Endothelial cell (in vitro differentiated cells): ENCODE measurements at regions not wholly inside any gene's neighbourhood (a gene's known extent, or its start where the extent isn't known, plus 50 kb on each side); places are given as distances from the start of the nearest gene placed in this dataset.

ENCODE experiments used
- DNase-seq: peaks from one replicate; pipeline ENCODE4 v3.0.0; 2021; ENCODE audit warnings: low spot score
- H3K27ac Mint-ChIP-seq: one replicate; pipeline ENCODE4 v1.8.0; 2021; ENCODE audit warnings: mixed read lengths, inconsistent platforms; ENCODE audit not compliant: unreplicated experiment
- H3K27me3 Mint-ChIP-seq: one replicate; pipeline ENCODE4 v1.8.0; 2021; ENCODE audit warnings: mild to moderate bottlenecking, moderate library complexity, mixed read lengths, inconsistent platforms; ENCODE audit not compliant: unreplicated experiment
- H3K36me3 Mint-ChIP-seq: one replicate; pipeline ENCODE4 v1.8.0; 2021; ENCODE audit warnings: mild to moderate bottlenecking, low read depth, mixed read lengths, inconsistent platforms; ENCODE audit not compliant: unreplicated experiment
- H3K4me1 Mint-ChIP-seq: one replicate; pipeline ENCODE4 v1.8.0; 2021; ENCODE audit warnings: mild to moderate bottlenecking, mixed read lengths, inconsistent platforms; ENCODE audit not compliant: unreplicated experiment
- H3K4me3 Mint-ChIP-seq: one replicate; pipeline ENCODE4 v1.8.0; 2021; ENCODE audit warnings: mild to moderate bottlenecking, mixed read lengths, inconsistent platforms; ENCODE audit not compliant: unreplicated experiment
- H3K9me3 Mint-ChIP-seq: one replicate; pipeline ENCODE4 v1.8.0; 2021; ENCODE audit warnings: mixed read lengths, inconsistent platforms; ENCODE audit not compliant: unreplicated experiment
- TF ChIP-seq, protein P1 (sequence below): fragments of 200-600 bp; sonication (generic); IDR thresholded peaks from one replicate; pipeline ENCODE4 v1.5.0; 2021; ENCODE audit warnings: antibody characterized with exemption; ENCODE audit not compliant: unreplicated experiment

GRCh38 chrX:113222305-113222704, 381.7 kb upstream of the AMOT start:
- Mint-ChIP-seq H3K27me3 (peaks cover 4% of the 10 kb centered on the region), H3K4me1 (no peaks in the 10 kb centered on the region), H3K27ac (no peak overlapping the region), H3K36me3 (no peaks in the 10 kb centered on the region), H3K4me3 (no peak overlapping the region), H3K9me3 (no peaks in the 10 kb centered on the region)
- no peak for DNase-seq
- TF ChIP-seq, protein P1, sequence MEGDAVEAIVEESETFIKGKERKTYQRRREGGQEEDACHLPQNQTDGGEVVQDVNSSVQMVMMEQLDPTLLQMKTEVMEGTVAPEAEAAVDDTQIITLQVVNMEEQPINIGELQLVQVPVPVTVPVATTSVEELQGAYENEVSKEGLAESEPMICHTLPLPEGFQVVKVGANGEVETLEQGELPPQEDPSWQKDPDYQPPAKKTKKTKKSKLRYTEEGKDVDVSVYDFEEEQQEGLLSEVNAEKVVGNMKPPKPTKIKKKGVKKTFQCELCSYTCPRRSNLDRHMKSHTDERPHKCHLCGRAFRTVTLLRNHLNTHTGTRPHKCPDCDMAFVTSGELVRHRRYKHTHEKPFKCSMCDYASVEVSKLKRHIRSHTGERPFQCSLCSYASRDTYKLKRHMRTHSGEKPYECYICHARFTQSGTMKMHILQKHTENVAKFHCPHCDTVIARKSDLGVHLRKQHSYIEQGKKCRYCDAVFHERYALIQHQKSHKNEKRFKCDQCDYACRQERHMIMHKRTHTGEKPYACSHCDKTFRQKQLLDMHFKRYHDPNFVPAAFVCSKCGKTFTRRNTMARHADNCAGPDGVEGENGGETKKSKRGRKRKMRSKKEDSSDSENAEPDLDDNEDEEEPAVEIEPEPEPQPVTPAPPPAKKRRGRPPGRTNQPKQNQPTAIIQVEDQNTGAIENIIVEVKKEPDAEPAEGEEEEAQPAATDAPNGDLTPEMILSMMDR, result no peak

- no peak for DNase-seq
- Mint-ChIP-seq H3K27ac (no peak overlapping the region), H3K4me1 (no peaks in the 10 kb centered on the region), H3K4me3 (no peak overlapping the region), H3K36me3 (no peaks in the 10 kb centered on the region), H3K27me3 (no peaks in the 10 kb centered on the region), H3K9me3 (no peaks in the 10 kb centered on the region)
- TF ChIP-seq, protein P1, result no peak
Observed at GRCh38 chrX:113212052-113212451, 371.4 kb upstream of the AMOT start.

DNA sequence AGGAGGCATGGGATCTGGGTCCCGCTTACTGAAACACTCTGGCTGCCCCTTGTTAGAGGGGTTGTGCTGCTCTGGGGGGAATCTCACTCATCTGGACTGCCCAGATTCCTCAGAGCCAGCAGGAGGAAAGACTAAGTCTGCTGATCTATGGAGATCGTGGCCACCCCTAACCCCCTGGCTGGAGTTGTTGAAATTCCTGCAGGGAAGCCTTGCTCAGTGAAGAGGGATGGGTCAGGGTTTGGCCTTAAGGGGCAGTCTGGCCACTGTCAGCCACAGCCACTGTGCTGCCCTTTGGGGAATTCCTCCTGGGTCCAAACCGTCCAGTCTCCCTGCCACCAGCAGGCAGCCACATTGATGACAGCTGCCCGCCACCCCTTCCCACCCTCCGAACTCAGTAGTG, 362.0 kb upstream of the AMOT start:
- Mint-ChIP-seq H3K4me3 (no peak overlapping the region), H3K36me3 (no peaks in the 10 kb centered on the region), H3K9me3 (no peaks in the 10 kb centered on the region), H3K27ac (no peak overlapping the region), H3K27me3 (peaks cover 3% of the 10 kb centered on the region), H3K4me1 (no peaks in the 10 kb centered on the region)
- TF ChIP-seq, protein P1, result no peak
- DNase-seq, result no peak

GRCh38 chrX:113195949-113196348, 355.3 kb upstream of the AMOT start:
- DNase-seq, result no peak
- no peaks in the 10 kb centered on the region for H3K9me3 Mint-ChIP-seq
- no peak overlapping the region for H3K27ac Mint-ChIP-seq
- no peak overlapping the region for H3K4me3 Mint-ChIP-seq
- no peaks in the 10 kb centered on the region for H3K4me1 Mint-ChIP-seq
- H3K36me3 Mint-ChIP-seq, result no peaks in the 10 kb centered on the region
- peaks cover 1% of the 10 kb centered on the region for H3K27me3 Mint-ChIP-seq
- TF ChIP-seq, protein P1, result no peak

- no peak for DNase-seq
- Mint-ChIP-seq H3K4me1 (no peaks in the 10 kb centered on the region), H3K27me3 (no peaks in the 10 kb centered on the region), H3K27ac (no peak overlapping the region), H3K9me3 (no peaks in the 10 kb centered on the region), H3K4me3 (no peak overlapping the region), H3K36me3 (no peaks in the 10 kb centered on the region)
- TF ChIP-seq, protein P1, result no peak
Observed at GRCh38 chrX:113192418-113192817, 351.8 kb upstream of the AMOT start.
